Kidney epithelial cell (primary cell): ENCODE measurements at regions not wholly inside any gene's neighbourhood (a gene's known extent, or its start where the extent isn't known, plus 50 kb on each side); places are given as distances from the start of the nearest gene placed in this dataset.

Experiments used
- DNase-seq: peaks from one replicate; pipeline ENCODE4 v3.0.0-alpha.2; 2010; ENCODE audit warnings: low read depth
- H3K27me3 ChIP-seq: 2 replicates; pipeline ENCODE4 v1.6.0; 2011; ENCODE audit warnings: low read length; ENCODE audit not compliant: control insufficient read depth, insufficient read depth
- H3K36me3 ChIP-seq: 2 replicates; pipeline ENCODE4 v1.5.1; 2011; ENCODE audit warnings: low read length; ENCODE audit not compliant: control insufficient read depth, insufficient read depth
- H3K4me3 ChIP-seq: 2 replicates; pipeline ENCODE4 v1.5.1; 2011; ENCODE audit warnings: low read depth, mild to moderate bottlenecking, control low read depth, low read length
- TF ChIP-seq, protein P1 (sequence below): IDR thresholded peaks from 2 replicates; pipeline ENCODE4 v1.5.1; 2011; ENCODE audit warnings: mild to moderate bottlenecking, moderate library complexity, low read length, control low read depth, inconsistent platforms; ENCODE audit not compliant: insufficient read depth, poor library complexity, severe bottlenecking

DNA sequence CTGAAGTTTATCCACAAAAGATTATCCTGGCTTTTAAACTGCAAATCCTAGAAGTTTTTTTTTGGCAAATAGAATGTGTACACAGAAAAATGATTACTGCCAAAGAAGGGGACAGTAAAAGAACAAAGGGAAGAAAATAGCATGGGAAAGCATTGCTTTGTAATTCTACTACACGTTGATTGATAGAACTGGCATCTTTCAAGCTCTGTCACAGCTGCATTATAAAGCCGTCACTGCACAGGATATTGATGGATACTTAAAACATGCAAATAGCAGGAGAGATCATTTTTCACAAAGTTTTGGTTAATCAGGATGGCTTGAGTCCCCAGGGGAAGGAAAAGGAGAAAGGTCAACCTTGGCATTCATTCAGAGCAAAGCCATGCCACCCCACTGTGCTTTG, 183.7 kb upstream of the RRP15 start:
- Histone ChIP-seq H3K27me3 (no peaks in the 10 kb centered on the region), H3K4me3 (no peak overlapping the region), H3K36me3 (no peaks in the 10 kb centered on the region)
- no peak for DNase-seq
- TF ChIP-seq, protein P1, sequence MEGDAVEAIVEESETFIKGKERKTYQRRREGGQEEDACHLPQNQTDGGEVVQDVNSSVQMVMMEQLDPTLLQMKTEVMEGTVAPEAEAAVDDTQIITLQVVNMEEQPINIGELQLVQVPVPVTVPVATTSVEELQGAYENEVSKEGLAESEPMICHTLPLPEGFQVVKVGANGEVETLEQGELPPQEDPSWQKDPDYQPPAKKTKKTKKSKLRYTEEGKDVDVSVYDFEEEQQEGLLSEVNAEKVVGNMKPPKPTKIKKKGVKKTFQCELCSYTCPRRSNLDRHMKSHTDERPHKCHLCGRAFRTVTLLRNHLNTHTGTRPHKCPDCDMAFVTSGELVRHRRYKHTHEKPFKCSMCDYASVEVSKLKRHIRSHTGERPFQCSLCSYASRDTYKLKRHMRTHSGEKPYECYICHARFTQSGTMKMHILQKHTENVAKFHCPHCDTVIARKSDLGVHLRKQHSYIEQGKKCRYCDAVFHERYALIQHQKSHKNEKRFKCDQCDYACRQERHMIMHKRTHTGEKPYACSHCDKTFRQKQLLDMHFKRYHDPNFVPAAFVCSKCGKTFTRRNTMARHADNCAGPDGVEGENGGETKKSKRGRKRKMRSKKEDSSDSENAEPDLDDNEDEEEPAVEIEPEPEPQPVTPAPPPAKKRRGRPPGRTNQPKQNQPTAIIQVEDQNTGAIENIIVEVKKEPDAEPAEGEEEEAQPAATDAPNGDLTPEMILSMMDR = no peak

DNA sequence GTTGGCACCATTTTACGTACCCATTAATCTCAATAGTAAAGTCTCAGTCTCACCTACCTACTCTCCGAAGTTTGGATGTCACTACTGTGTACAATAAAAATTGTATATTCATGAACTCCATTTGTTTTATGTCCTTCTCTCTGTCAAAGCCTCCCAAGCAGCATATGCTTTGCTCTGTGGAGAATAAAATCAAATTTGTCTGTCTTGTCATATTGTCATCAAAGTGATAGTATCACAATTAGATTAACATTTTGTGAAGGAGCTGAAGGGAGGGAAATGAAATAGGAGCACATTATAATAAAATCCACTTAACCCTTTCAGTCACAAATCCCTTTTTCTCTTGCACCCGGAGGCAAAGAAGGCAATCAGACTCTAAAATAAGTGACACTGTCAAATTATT, 177.1 kb upstream of the RRP15 start:
- H3K27me3 ChIP-seq = no peaks in the 10 kb centered on the region
- H3K4me3 ChIP-seq = no peak overlapping the region
- no peaks in the 10 kb centered on the region for H3K36me3 ChIP-seq
- no peak for DNase-seq
- TF ChIP-seq, protein P1 = no peak

DNA sequence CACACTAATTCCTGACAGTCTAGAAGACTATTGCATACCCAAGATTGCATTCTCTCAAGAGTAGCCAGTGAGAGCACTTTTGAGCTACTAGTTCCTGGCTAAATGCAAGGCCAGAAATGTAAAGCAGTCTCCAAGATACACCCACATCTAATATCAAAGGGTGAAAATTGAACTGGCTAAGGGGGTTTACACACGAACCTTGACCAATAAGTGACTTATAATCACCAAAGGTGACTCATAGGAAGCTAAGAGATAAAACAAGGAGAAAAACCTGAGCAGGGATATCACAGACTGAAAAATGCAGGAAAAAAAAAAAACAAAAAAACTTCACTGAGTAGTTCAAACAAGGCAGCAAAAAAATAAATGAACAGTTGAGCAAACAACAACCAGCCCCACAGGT, 172.2 kb upstream of the RRP15 start:
- Histone ChIP-seq H3K4me3 (no peak overlapping the region), H3K27me3 (no peaks in the 10 kb centered on the region), H3K36me3 (no peaks in the 10 kb centered on the region)
- TF ChIP-seq, protein P1 = no peak
- no peak for DNase-seq

DNA sequence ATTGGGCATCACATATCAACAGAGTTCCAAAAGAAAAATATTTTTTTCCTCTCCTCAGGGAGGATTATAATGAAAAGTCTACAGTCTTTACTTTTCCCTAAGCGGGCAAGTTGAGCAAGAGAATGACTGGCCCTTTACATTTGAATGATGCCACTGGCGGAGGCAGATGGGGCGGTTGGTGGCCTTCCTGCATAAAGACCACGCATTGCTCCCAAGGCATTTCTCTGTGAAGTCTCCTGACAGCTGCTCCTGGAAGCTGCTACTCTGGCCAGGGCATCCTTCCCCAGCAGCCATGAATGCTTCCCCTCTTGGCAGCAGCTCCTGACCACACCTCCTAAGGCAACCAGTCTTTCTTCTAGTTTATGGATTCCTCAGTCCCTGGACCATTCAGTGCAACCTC, 161.1 kb upstream of the RRP15 start:
- Histone ChIP-seq H3K27me3 (no peaks in the 10 kb centered on the region), H3K36me3 (no peaks in the 10 kb centered on the region), H3K4me3 (no peak overlapping the region)
- DNase-seq = no peak
- TF ChIP-seq, protein P1 = no peak

DNA sequence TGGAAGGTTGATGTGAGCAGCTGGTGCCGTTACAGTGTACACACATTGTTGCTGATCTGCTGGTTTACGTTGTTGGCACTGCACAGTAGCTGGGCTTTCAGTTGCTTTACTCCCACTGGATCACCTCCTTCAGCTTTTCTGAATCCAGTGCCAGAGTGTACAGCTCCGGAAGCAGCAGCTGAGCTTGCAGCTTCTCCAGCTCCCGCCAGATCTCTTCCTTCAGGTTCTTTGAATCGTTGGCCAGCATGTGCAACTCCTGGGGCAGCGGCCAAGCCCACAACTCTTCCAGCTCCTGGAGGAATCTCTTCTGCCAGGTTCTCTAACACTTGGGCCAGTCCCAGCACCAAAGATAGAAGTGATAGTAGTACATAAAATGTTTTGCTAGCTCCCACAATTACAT, 149.7 kb upstream of the RRP15 start:
- TF ChIP-seq, protein P1 = no peak
- no peaks in the 10 kb centered on the region for H3K27me3 ChIP-seq
- DNase-seq = no peak
- H3K4me3 ChIP-seq = no peak overlapping the region
- H3K36me3 ChIP-seq = no peaks in the 10 kb centered on the region

DNA sequence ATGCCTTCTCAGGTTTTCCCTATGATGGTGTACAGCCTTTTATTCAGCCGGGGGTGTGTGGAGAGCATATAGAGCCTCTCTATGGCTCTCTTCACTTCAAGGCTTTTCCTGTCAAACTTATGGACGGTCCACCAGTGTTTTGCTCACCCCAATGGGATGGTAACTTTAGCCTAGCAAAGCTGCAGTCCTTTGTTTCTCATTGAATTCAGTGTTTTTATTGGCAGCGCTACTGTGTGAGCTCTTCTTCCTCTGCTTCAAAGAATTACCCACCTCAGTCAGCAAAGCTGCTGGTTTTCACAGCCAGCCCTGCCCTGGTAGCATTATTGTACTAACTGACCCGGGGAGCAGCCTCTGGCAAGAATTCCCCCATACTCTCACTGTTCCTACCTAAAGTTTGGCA, 145.3 kb upstream of the RRP15 start:
- no peak overlapping the region for H3K4me3 ChIP-seq
- DNase-seq = no peak
- no peaks in the 10 kb centered on the region for H3K36me3 ChIP-seq
- TF ChIP-seq, protein P1 = no peak
- no peaks in the 10 kb centered on the region for H3K27me3 ChIP-seq
